LHCN-M2 (cell line): ENCODE measurements at regions not wholly inside any gene's neighbourhood (a gene's known extent, or its start where the extent isn't known, plus 50 kb on each side); places are given as distances from the start of the nearest gene placed in this dataset.
A peak's percentile ranks its signal among the peaks of the same experiment; 100 is the strongest.

Source experiments
- DNase-seq: peaks from one replicate; pipeline ENCODE4 v3.0.0-alpha.2; 2012; ENCODE audit warnings: low read depth

DNA sequence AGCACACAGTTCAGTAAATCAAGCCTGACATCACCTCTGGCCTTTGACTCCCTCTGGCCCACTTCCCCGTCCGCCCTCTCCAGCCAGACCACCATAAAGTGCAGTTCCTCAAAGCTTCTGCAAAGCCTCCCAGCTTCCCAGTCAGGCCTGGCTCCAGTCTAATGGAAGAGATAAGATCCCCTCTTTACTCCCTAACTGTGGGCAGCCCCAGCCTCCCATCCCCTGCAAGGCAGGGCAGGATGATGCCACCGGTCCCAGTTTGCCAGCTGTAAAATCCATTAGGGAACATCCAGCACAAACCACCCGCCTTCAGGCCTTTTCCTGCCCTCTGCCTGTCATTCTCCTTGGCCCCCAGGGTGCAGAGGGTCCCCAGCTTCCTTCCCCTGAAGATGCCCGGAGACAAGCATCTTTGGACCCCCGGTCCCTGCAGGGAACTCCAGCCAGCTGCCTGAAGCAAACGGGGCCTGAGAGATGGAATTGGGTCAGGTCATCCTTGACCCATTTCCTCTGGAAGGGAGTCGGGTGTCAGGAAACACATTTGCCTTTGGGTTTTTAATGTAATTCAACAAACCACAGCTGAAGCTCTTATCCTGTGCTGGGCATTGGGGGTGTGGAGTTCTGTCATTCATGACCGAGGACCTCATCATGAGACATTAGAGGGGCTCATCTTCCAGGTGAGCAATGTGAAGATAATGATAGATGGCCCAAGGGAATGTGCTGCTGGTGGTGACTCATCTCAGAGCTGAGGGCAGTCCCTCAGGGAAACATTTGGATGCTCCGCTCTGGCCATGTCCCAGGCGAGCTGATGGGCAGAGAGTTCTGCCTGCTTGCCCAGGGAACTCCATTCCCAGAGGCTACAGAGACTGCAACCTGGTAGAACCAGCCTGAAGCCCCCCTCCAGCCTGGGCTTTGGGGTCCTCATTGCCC is 93.8 kb upstream of the CLMN start:
- peak; percentile 46 for DNase-seq

DNA sequence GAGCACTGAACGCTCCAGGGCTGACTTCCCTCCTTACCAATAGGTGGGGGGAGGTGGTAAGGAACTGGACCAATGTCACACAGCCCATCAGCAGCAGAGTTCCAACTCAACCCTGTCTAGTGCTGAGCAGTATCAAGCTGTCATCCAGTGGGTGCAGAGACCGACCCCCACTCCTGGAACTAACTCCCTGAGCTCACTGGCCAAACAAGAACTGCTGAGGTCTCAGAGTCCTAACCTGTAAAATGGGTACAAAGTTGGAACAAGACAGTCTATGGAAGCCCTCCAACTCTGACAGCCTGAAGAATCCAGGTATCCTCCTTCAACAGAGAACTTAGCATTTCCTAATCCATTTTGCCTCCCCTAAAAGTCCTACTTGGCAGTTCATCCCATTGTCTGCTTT is 91.1 kb upstream of the CLMN start:
- no peak for DNase-seq

DNA sequence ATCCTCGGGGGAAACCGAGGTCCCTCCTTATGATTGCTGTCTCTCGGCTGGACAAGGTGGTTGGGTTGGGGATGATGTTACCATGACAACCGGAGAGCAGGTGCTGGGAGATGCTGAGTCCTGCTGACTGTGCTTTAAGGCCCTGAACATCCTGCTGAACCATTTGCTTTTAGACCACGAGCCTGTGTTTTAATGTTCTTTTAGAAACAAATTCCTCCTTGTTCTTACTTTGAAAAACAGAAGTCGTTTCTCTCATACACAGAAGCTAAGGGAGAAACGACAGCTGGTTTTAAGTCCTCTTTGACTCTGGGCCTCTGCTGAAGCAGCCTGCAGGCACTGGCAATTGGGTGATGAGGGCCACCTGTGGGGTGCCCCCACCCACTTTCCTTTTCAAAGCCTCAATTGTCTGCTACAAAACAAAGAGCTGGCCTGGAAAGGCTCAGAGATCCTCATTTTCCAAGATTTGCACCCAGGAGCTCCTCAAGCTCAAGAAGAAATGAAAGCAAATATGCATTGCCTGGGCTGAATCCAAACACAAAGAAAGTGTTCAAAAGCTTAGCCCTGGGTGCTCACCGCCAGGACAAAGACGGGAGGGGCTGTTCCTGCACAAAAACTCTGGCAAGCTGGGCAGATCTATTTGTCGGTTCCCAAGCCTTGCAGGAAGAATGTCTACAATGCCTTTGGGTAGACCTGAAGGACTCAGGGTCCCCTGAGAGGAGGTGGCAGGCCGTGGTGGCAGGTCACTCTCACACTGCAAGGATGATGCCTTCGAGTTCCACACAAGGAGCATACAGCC is 90.0 kb upstream of the CLMN start:
- no peak for DNase-seq

DNA sequence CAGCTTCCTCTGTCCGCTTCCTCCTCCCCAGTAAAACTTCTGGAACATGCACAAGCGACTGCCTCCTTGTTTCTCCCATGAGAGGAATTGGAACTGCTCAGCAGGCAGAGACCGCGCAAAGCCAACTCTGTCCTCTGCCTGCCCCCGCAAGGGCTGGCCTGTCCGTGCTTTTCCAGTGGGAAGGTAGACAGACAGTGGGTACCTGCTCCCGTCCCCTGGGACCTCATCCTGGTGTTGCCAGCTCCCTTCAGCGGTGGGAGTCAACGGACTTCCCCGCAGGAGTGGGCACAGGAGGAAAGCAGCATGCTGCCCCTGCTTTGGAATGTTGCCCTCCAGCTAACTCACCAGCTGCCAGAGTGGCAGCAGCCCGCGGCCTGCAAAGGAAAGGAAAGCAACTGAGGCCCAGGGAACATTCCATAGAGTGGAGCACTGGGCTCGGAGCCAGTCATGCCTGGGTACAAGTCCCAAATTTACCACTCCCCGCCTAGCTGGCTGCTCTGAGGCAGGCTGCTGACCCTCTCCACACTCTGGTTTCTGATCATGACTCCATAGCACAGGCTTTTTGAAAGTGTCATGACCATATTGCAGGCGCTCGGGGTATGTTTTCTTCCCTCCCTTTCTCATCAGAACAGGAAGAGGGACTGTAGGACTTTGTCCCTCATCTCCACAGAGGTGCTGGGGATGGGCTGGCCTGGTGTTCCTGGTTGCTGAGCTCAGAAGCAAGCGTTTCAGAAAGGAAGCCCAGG is 89.2 kb upstream of the CLMN start:
- DNase-seq: no peak

DNA sequence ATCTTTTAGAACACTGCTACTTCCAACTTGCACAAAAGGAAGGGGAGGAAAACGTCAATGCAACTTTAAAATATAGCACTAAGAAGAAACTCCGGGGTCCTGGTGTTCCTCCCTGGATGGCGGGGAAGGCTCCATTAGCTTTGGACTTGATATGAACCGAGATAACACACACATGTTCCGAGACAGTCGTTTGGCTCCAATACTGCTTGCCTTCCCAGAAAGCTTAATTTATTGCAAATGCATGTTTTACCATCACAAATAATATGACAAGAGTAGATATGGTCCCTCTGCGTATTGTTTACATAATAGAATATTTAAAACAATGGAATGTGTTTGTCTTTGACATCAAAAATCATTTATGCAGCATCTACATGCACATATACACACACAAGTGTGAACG is 87.6 kb upstream of the CLMN start:
- no peak for DNase-seq

GRCh38 chr14:95406756-95407277 is 87.1 kb upstream of the CLMN start:
- no peak for DNase-seq

DNA sequence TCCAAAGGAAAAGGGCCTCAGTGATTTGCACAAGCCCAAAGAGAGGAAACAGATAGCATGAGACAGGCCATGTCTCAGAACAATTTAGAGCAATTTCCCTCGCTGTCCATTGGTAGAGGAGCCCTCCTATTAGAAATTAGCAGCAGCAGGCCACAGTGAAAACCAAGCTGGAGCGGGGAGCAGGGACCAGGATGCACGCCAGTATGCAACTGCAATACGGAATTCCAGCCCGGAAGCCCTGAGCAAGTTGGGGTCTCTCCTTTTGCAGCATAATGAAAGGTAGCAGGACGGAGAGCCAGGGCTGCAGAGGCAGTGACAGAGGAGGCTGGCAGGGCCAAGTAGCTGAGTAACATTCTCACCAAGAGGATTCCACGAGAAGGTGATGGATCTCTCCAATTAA is 84.9 kb upstream of the CLMN start:
- DNase-seq: no peak

- DNase-seq: no peak
Measured at GRCh38 chr14:95402578-95402977, 82.9 kb upstream of the CLMN start.

- no peak for DNase-seq
Measured at GRCh38 chr14:95402176-95402575, 82.5 kb upstream of the CLMN start.

DNA sequence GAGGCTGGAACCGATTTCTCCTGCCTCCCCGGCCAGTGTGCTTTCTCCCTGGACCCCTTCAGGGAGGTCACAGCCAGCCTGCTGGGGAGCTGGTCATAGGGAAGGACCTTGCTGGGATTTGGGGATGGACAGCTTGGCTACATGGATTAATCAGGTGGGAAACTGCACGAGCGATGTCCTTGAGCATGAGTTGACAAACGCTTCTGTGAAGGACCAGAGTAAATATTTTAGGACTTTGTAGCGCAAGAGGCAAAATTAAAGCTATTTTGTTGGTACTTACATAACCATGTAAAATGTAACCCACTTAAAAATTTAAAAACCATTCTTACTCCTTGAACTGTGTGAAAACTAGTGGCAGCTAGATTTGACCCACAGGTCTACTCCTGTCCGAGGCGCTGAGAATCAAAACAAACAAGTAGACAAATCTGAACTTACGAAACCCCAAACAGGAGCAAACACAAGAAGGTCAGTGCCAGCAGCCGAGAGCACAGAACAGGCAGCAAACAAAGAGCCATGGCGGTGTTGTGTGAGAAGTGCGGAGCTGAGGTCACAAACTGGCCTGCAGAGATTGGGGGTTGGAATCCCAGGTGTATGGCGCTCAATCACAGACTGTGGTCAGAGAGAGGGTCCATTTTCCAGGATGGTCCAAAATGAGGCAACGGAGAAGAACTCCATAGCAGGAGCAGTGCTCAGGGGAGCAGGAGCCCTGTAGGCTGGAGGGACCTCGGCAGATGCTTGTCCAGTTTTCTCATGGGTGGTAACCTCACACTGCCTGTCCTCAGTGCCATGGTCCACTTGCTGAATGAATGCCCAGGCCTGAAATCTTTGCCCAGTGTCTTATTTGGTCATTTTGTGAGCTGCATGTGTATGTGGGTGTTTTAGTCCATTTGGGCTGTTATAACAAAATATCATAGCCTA is 79.2 kb upstream of the CLMN start:
- no peak for DNase-seq

GRCh38 chr14:95397325-95397724 is 77.6 kb upstream of the CLMN start:
- no peak for DNase-seq

DNA sequence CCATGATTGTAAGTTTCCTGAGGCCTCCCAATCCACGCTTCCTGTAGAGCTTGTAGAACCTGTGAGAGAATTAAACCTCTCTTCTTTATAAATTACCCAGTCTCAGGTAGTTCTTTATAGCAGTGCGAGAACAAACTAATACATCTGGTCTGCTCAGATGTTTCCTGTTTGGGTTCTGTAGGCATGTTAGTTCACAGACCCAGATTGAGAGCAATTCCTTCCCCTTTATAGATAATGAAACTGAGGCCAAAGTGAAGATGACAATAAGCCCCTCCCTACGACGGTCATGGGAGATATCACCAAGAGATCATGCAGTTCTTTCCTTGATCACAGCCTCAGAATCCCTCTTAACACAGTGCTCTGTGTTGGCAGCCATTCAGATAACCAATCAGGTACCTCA is 76.5 kb upstream of the CLMN start:
- DNase-seq: no peak

DNA sequence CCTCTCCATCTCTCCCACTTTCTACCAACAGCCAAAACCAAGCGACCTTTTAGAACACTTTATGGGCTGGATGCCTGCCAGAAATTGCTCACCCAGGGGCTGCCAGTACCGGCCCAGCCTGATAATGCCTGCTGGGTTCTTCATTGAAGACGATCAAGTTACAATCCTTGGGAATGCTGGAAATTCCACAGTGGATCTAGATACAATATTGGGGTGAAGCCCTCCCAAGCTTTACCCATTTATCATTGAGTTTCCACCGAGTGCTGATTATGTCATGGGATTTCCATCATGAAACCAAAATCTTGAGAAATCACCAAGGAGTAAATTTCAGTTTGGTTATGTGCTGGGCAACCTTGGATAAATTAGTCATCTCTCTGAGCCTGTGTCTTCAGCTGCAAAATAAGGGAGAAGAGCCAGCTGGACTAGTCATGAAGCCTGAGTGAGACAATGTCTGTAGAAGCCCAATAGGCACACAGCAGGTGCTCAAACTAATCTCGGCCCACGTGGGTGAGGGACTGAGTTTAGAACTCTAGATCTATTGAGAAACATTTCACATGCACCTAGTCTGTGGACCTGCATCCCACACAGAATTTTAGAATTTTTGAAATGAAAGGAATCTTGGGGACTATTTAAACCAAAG is 75.5 kb upstream of the CLMN start:
- peak; percentile 61 for DNase-seq

DNA sequence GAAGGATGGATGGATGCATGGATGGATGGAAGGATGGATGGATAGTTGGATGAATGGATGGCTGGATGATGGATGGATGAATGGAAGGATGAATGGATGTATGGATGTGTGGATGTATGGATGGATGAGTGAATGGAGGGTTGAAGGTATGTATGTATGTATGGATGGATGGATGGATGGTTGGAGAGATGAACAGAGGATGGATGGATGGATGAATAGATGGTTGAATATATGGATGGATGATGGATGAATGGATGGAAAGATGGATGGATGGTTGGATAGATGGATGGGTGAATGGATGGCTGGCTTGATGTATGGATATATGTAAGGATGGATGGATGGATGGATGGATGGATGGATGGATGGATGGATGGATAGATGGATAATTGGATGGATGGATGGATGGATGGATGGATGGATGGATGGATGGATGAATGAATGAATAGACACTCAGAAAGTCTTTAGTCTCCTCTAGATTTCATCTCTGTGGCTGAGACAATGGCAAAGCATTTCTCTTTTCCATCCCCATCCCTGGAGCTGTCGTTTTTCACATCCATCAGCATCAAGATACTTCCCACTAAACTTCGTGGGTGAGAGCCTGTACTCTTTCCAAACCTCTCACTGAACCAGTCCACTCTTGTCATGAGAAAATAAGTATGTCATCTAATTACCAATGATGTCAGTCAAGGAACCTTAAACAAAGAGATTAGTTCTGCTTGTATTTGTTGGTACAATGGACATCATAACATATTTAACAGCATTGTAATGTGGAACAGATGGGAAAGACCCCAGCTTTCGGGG is 74.8 kb upstream of the CLMN start:
- DNase-seq: no peak

- DNase-seq: no peak
Measured at GRCh38 chr14:95392841-95393240, 73.1 kb upstream of the CLMN start.

- no peak for DNase-seq
Measured at GRCh38 chr14:95391331-95391730, 71.6 kb upstream of the CLMN start.

DNA sequence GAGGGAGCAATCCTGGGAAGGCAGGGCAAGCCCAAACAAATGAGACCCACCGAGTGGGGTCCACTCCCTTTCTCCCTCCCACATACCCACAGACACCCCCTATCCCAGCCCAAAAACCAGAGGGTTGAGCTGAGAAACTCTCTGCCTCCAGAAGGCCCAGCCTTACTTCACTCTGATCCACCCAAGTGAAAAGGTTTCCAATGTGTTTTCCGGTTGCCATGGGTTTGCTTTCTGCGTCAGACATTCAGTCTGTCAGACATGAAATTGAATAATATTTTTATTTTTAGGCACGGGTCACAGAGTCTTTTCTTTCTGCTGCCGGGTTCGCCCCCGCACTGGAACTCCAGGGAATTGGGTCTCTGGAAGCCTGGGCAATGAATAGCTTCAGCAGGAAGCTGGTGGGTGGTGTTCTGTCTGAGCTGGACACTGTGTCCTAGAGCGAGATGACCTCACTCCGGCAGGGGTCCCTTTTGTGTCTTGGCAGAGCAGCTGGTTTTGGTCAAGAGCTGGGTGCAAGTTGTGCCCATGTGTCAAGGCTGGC is 69.8 kb upstream of the CLMN start:
- DNase-seq: peak; percentile 86

DNA sequence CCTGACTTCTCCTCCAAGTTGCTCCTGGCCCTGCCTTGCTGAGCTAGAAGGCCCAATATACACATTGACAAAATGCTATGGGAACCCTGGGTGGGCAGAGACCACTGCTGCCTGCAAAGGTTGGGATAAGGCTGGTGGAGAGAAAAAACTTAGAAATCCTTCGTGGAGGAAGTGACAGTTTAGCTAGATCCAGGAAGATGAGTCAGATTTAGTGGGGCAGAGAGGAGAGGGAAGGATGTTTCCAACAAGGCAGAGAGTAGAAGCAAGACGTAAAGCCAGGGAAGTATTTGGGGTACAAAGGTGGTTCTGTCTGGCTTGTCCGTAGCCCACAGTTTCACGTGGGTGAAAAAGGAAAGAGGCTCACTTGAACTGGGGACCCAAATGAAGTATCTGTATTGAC is 69.0 kb upstream of the CLMN start:
- peak; percentile 26 for DNase-seq

DNA sequence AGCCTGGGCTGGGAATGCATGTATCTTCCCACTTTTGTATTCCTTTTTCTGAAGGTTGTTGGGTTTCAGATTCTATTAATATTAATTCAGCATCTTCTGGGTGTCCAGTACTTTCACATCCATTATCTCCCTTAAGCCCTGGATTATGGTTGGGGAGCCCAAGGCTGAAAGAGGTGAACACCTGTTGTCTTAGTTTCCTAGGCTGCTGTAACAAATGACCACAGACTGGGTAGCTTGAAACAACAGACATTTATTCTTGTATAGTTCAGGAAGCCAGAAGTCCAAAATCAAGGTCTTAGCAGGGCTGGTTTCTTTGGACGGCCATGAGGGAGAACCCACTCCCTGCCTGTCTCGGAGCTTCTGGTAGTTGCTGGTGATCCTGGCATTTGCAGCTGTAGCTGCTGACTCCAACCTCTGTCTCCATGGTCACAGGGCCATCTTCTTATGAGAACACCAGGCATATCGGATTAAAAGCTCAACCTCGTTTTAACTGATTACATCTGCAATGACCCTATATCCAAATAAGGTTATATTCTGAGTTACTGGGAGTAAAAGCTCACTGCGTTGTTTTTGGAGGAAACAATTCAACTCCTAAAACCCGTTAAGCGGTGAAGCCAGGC is 68.2 kb upstream of the CLMN start:
- peak; percentile 54 for DNase-seq
